GM19455 (cell line): ENCODE measurements at regions not wholly inside any gene's neighbourhood (a gene's known extent, or its start where the extent isn't known, plus 50 kb on each side); places are given as distances from the start of the nearest gene placed in this dataset.
"Not testable (repeated sequence)": the region's sequence is repeated elsewhere in the genome, so short reads cannot be mapped to it uniquely, and the experiment has no call there.

Source experiments
- ATAC-seq: cut with Tn5 transposase; IDR thresholded peaks from one replicate; pipeline ENCODE4 v1.9.1; 2021; ENCODE audit not compliant: unreplicated experiment

- ATAC-seq: no peak
These were observed 50.2 kb upstream of the THSD7B start for GRCh38 chr2:136715146-136715545.

GRCh38 chr2:136714452-136714951, 50.8 kb upstream of the THSD7B start:
- ATAC-seq: no peak

- ATAC-seq: no peak
These were observed 51.6 kb upstream of the THSD7B start for GRCh38 chr2:136713739-136714138.

GRCh38 chr2:136705336-136705735, 60.0 kb upstream of the THSD7B start:
- ATAC-seq: no peak

GRCh38 chr2:136703214-136703613, 62.1 kb upstream of the THSD7B start:
- no peak for ATAC-seq

GRCh38 chr2:136696438-136696837, 68.9 kb upstream of the THSD7B start:
- ATAC-seq: no peak

- ATAC-seq: no peak
These were observed 71.4 kb upstream of the THSD7B start for GRCh38 chr2:136693966-136694365.

GRCh38 chr2:136680079-136680478, 85.3 kb upstream of the THSD7B start:
- ATAC-seq: not testable (repeated sequence)

GRCh38 chr2:136665736-136666135, 99.6 kb upstream of the THSD7B start:
- no peak for ATAC-seq

- no peak for ATAC-seq
These were observed 100.5 kb upstream of the THSD7B start for GRCh38 chr2:136664713-136665405.

- ATAC-seq: no peak
These were observed 107.1 kb upstream of the THSD7B start for GRCh38 chr2:136658201-136658600.

- no peak for ATAC-seq
These were observed 111.5 kb upstream of the THSD7B start for GRCh38 chr2:136653861-136654260.

- no peak for ATAC-seq
These were observed 113.8 kb upstream of the THSD7B start for GRCh38 chr2:136651456-136652010.

- ATAC-seq: no peak
These were observed 118.3 kb upstream of the THSD7B start for GRCh38 chr2:136647039-136647438.

- ATAC-seq: no peak
These were observed 120.0 kb upstream of the THSD7B start for GRCh38 chr2:136645236-136645828.

- no peak for ATAC-seq
These were observed 125.7 kb upstream of the THSD7B start for GRCh38 chr2:136639651-136640050.

GRCh38 chr2:136638193-136638592, 127.2 kb upstream of the THSD7B start:
- ATAC-seq: no peak

- no peak for ATAC-seq
These were observed 127.9 kb upstream of the THSD7B start for GRCh38 chr2:136637402-136637801.

GRCh38 chr2:136628490-136628889, 136.9 kb upstream of the THSD7B start:
- no peak for ATAC-seq

- ATAC-seq: no peak
These were observed 152.2 kb upstream of the THSD7B start for GRCh38 chr2:136613096-136613495.

GRCh38 chr2:136612079-136612478, 153.3 kb upstream of the THSD7B start:
- no peak for ATAC-seq

GRCh38 chr2:136611451-136611850, 153.9 kb upstream of the THSD7B start:
- no peak for ATAC-seq
